Loucy (cell line): ENCODE measurements at regions not wholly inside any gene's neighbourhood (a gene's known extent, or its start where the extent isn't known, plus 50 kb on each side); places are given as distances from the start of the nearest gene placed in this dataset.

Experiments
- H2AFZ ChIP-seq: fragments of 200-600 bp; sonication (generic); 2 replicates; pipeline ENCODE4 v1.6.0; 2016; ENCODE audit warnings: antibody characterized with exemption, mild to moderate bottlenecking, low read length, moderate library complexity
- H3F3A ChIP-seq: fragments of 200-600 bp; 2 replicates; pipeline ENCODE4 v1.6.0; 2016; ENCODE audit warnings: antibody characterized with exemption, low read depth, mild to moderate bottlenecking
- H3K27me3 ChIP-seq: fragments of 200-600 bp; sonication (generic); 2 replicates; pipeline ENCODE4 v1.6.1; 2014; ENCODE audit warnings: low read length, mild to moderate bottlenecking; ENCODE audit not compliant: insufficient read depth, poor library complexity, severe bottlenecking
- H3K36me3 ChIP-seq: fragments of 200-600 bp; sonication (generic); 2 replicates; pipeline ENCODE4 v1.6.1; 2016; ENCODE audit warnings: low read length; ENCODE audit not compliant: insufficient read depth
- H3K4me1 ChIP-seq: fragments of 200-600 bp; sonication (generic); 2 replicates; pipeline ENCODE4 v1.5.1; 2014; ENCODE audit warnings: low read length, mild to moderate bottlenecking; ENCODE audit not compliant: insufficient read depth, poor library complexity, severe bottlenecking
- H3K4me2 ChIP-seq: fragments of 200-600 bp; sonication (generic); 2 replicates; pipeline ENCODE4 v1.6.0; 2014; ENCODE audit warnings: antibody characterized with exemption, low read length, low read depth, mild to moderate bottlenecking; ENCODE audit not compliant: poor library complexity, severe bottlenecking
- H3K4me3 ChIP-seq: fragments of 200-600 bp; sonication (generic); 2 replicates; pipeline ENCODE4 v1.5.1; 2014; ENCODE audit warnings: low read length, mild to moderate bottlenecking, mixed read lengths; ENCODE audit not compliant: poor library complexity, severe bottlenecking
- H3K79me2 ChIP-seq: fragments of 200-600 bp; sonication (generic); 2 replicates; pipeline ENCODE4 v1.6.1; 2014; ENCODE audit warnings: low read length; ENCODE audit not compliant: insufficient read depth
- H3K9ac ChIP-seq: fragments of 200-600 bp; sonication (generic); 2 replicates; pipeline ENCODE4 v1.6.0; 2014; ENCODE audit warnings: mild to moderate bottlenecking, low read depth, low read length, moderate library complexity; ENCODE audit not compliant: poor library complexity, severe bottlenecking
- H3K9me2 ChIP-seq: fragments of 200-600 bp; sonication (generic); replicated peaks from 2 replicates; pipeline ENCODE4 v1.6.1; 2016; ENCODE audit warnings: low read depth, low read length, mixed read lengths
- H3K9me3 ChIP-seq: fragments of 200-600 bp; sonication (generic); 2 replicates; pipeline ENCODE4 v1.6.1; 2014; ENCODE audit warnings: mild to moderate bottlenecking, antibody characterized with exemption, low read length, low read depth; ENCODE audit not compliant: insufficient read depth
- H4K20me1 ChIP-seq: fragments of 200-600 bp; sonication (generic); 2 replicates; pipeline ENCODE4 v1.6.0; 2014; ENCODE audit warnings: antibody characterized with exemption, low read length, mild to moderate bottlenecking; ENCODE audit not compliant: insufficient read depth, poor library complexity, severe bottlenecking
- EZH2phosphoT487 ChIP-seq: fragments of 200-600 bp; IDR thresholded peaks from 2 replicates; pipeline ENCODE4 v1.6.1; 2018; ENCODE audit warnings: antibody characterized with exemption, mild to moderate bottlenecking, moderate library complexity, borderline replicate concordance
- TF ChIP-seq, protein P1 (sequence below): fragments of 200-600 bp; sonication (generic); conservative IDR thresholded peaks from 2 replicates; pipeline ENCODE4 v1.5.1; 2014; ENCODE audit warnings: mild to moderate bottlenecking, antibody characterized with exemption, low read length

GRCh38 chr10:10544890-10545289, 472.8 kb upstream of the CELF2 start:
- Histone ChIP-seq H3K27me3 (no peaks in the 10 kb centered on the region), H3K36me3 (no peaks in the 10 kb centered on the region), H3K9me3 (no peaks in the 10 kb centered on the region), H3K9ac (no peak overlapping the region), H4K20me1 (no peaks in the 10 kb centered on the region), H3F3A (no peaks in the 10 kb centered on the region), H3K79me2 (no peaks in the 10 kb centered on the region), H2AFZ (no peak overlapping the region), H3K4me2 (no peak overlapping the region), H3K4me1 (no peaks in the 10 kb centered on the region), H3K4me3 (no peak overlapping the region), H3K9me2 (no peaks in the 10 kb centered on the region)
- TF ChIP-seq EZH2phosphoT487, result no peak
- TF ChIP-seq, protein P1, sequence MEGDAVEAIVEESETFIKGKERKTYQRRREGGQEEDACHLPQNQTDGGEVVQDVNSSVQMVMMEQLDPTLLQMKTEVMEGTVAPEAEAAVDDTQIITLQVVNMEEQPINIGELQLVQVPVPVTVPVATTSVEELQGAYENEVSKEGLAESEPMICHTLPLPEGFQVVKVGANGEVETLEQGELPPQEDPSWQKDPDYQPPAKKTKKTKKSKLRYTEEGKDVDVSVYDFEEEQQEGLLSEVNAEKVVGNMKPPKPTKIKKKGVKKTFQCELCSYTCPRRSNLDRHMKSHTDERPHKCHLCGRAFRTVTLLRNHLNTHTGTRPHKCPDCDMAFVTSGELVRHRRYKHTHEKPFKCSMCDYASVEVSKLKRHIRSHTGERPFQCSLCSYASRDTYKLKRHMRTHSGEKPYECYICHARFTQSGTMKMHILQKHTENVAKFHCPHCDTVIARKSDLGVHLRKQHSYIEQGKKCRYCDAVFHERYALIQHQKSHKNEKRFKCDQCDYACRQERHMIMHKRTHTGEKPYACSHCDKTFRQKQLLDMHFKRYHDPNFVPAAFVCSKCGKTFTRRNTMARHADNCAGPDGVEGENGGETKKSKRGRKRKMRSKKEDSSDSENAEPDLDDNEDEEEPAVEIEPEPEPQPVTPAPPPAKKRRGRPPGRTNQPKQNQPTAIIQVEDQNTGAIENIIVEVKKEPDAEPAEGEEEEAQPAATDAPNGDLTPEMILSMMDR, result no peak

DNA sequence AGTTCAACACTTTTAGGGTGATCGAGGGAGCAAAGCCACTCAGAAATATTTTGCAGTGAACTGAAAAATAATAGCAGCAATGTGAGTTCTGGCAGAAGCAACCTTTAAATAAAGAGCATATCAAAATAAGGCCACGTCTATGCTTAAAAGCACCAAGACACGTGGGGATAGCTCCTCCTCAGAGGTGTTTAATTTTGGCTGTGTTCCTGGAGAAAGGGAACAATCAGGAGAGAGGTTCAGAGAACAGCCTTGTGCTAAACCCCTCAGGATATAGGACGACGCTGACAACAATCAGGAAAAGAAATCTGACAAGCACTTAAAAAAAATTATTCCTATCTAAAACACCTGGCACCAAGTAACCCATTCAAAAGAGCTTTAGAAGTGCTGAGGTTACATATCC, 471.9 kb upstream of the CELF2 start:
- TF ChIP-seq EZH2phosphoT487, result no peak
- TF ChIP-seq, protein P1, result no peak
- H3K4me3 ChIP-seq, result no peak overlapping the region
- no peaks in the 10 kb centered on the region for H3K27me3 ChIP-seq

DNA sequence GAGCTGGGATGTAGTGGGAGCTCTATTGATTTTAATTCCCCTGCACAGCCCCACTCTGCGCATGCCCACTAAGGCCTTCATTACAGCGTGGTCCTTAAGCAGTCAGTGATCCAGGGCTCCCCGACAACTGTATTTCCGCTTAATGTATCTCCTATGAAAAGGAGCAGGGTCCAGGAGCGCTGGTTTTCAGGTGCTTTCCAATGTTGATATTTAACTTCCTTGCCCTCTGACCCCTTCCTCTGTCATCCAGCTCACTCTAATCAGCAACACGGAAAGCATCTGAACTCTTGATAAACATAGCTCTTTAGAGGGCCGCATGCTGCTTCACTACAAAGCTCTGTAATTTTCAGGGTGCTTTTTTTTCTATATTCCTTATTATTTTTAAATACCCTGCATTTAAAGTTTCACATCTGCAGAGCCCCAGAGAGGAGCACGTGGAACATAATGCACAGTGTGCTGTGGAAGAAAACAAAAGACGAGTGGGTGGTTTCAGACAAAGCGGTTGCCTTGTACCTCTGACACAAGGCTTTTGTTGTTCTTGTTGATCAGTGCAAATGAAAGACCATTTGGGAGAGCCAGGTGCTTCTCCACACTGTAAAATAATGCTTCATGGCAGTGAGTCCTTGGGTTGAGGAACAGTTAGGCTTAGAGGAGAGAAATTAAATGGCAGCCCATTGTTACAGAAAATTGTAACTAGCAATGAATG, 465.9 kb upstream of the CELF2 start:
- Histone ChIP-seq H3K4me1 (no peaks in the 10 kb centered on the region), H4K20me1 (no peaks in the 10 kb centered on the region), H2AFZ (no peak overlapping the region), H3K4me2 (no peak overlapping the region), H3F3A (no peaks in the 10 kb centered on the region), H3K36me3 (no peaks in the 10 kb centered on the region), H3K9me3 (no peaks in the 10 kb centered on the region), H3K79me2 (no peaks in the 10 kb centered on the region), H3K27me3 (no peaks in the 10 kb centered on the region), H3K4me3 (no peak overlapping the region), H3K9ac (no peak overlapping the region), H3K9me2 (no peaks in the 10 kb centered on the region)
- TF ChIP-seq, protein P1, result no peak
- no peak for TF ChIP-seq EZH2phosphoT487

More for the DNA sequence above, 471.9 kb upstream of the CELF2 start:
- Histone ChIP-seq H4K20me1 (no peaks in the 10 kb centered on the region), H3K9me3 (no peaks in the 10 kb centered on the region), H2AFZ (no peak overlapping the region), H3K4me2 (no peak overlapping the region), H3K36me3 (no peaks in the 10 kb centered on the region), H3F3A (no peaks in the 10 kb centered on the region), H3K4me1 (no peaks in the 10 kb centered on the region), H3K9me2 (no peaks in the 10 kb centered on the region), H3K9ac (no peak overlapping the region), H3K79me2 (no peaks in the 10 kb centered on the region)
